Spinal cord (tissue), 9 donors: ENCODE measurements at regions not wholly inside any gene's neighbourhood (a gene's known extent, or its start where the extent isn't known, plus 50 kb on each side); places are given as distances from the start of the nearest gene placed in this dataset.

Experiments used
- DNase-seq, 6 donors: peaks; one replicate each; pipeline versions ENCODE4 v3.0.0 to v3.0.0-alpha.2; 2013 to 2015; ENCODE audit warnings: low spot score in 6 of 6, low read depth in 4 of 6
- H3K27ac ChIP-seq: one replicate; pipeline ENCODE4 v1.5.1; 2013; ENCODE audit warnings: low read depth, low read length, control low read depth
- H3K27me3 ChIP-seq: one replicate; pipeline ENCODE4 v1.6.1; 2013; ENCODE audit warnings: low read length; ENCODE audit not compliant: control insufficient read depth, insufficient read depth
- H3K36me3 ChIP-seq: one replicate; pipeline ENCODE4 v1.6.1; 2013; ENCODE audit warnings: low read length; ENCODE audit not compliant: control insufficient read depth, insufficient read depth
- H3K4me1 ChIP-seq: one replicate; pipeline ENCODE4 v1.6.1; 2013; ENCODE audit warnings: low read length; ENCODE audit not compliant: control insufficient read depth, insufficient read depth
- H3K4me3 ChIP-seq: one replicate; pipeline ENCODE4 v1.5.1; 2013; ENCODE audit warnings: low read depth, low read length, control low read depth
- H3K9me3 ChIP-seq: one replicate; pipeline ENCODE4 v1.6.1; 2013; ENCODE audit warnings: low read length; ENCODE audit not compliant: control insufficient read depth, insufficient read depth
- WGBS: methylation state at CpG from one replicate; pipeline ENCODE4 v1.1.5; 2013; ENCODE audit warnings: missing lambda C conversion rate; ENCODE audit not compliant: insufficient coverage; 5-methylcytosine and 5-hydroxymethylcytosine counted together
- donor health status: healthy.

- H3K4me1 ChIP-seq = no peaks in the 10 kb centered on the region
- H3K27me3 ChIP-seq = no peaks in the 10 kb centered on the region
- no peak overlapping the region for H3K27ac ChIP-seq
- H3K36me3 ChIP-seq = no peaks in the 10 kb centered on the region
- DNase-seq = no peak
- H3K4me3 ChIP-seq = no peak overlapping the region
- H3K9me3 ChIP-seq = no peaks in the 10 kb centered on the region
- WGBS = no CpG with 5 or more reads among the region's 2 CpGs
Observed at GRCh38 chr5:116834796-116835515, 260.3 kb upstream of the SEMA6A start.

- no peak overlapping the region for H3K27ac ChIP-seq
- no peaks in the 10 kb centered on the region for H3K9me3 ChIP-seq
- no peak for DNase-seq
- no peak overlapping the region for H3K4me3 ChIP-seq
- no peaks in the 10 kb centered on the region for H3K27me3 ChIP-seq
- H3K36me3 ChIP-seq = no peaks in the 10 kb centered on the region
- 88% methylated on average over 3 of the region's 4 CpGs for WGBS
- no peaks in the 10 kb centered on the region for H3K4me1 ChIP-seq
Observed at GRCh38 chr5:116830079-116830478, 255.5 kb upstream of the SEMA6A start.

GRCh38 chr5:116827078-116827477 is 252.5 kb upstream of the SEMA6A start:
- H3K36me3 ChIP-seq = no peaks in the 10 kb centered on the region
- H3K27ac ChIP-seq = no peak overlapping the region
- no peak overlapping the region for H3K4me3 ChIP-seq
- no peaks in the 10 kb centered on the region for H3K9me3 ChIP-seq
- no peaks in the 10 kb centered on the region for H3K4me1 ChIP-seq
- no peaks in the 10 kb centered on the region for H3K27me3 ChIP-seq
- DNase-seq = no peak

- Histone ChIP-seq H3K4me1 (no peaks in the 10 kb centered on the region), H3K4me3 (no peak overlapping the region), H3K36me3 (no peaks in the 10 kb centered on the region), H3K9me3 (no peaks in the 10 kb centered on the region), H3K27ac (no peak overlapping the region), H3K27me3 (no peaks in the 10 kb centered on the region)
- DNase-seq = no peak
- no CpG with 5 or more reads among the region's 1 CpG for WGBS
Observed at GRCh38 chr5:116825486-116825885, 250.9 kb upstream of the SEMA6A start.

- Histone ChIP-seq H3K4me3 (no peak overlapping the region), H3K36me3 (no peaks in the 10 kb centered on the region), H3K27me3 (no peaks in the 10 kb centered on the region), H3K27ac (no peak overlapping the region), H3K9me3 (no peaks in the 10 kb centered on the region), H3K4me1 (no peaks in the 10 kb centered on the region)
- WGBS = no CpG with 5 or more reads among the region's 3 CpGs
- DNase-seq = no peak
Observed at GRCh38 chr5:116824751-116825438, 250.3 kb upstream of the SEMA6A start.

GRCh38 chr5:116814626-116815385 is 240.2 kb upstream of the SEMA6A start:
- Histone ChIP-seq H3K27me3 (no peaks in the 10 kb centered on the region), H3K27ac (no peak overlapping the region), H3K4me3 (no peak overlapping the region), H3K4me1 (peaks cover 7% of the 10 kb centered on the region), H3K36me3 (no peaks in the 10 kb centered on the region), H3K9me3 (peaks cover 5% of the 10 kb centered on the region)
- 83% methylated on average over 2 of the region's 10 CpGs for WGBS
- DNase-seq = peak in 3 of 6 donors; percentile 17 to 75 (median 63)

GRCh38 chr5:116813906-116814305 is 239.3 kb upstream of the SEMA6A start:
- Histone ChIP-seq H3K27me3 (no peaks in the 10 kb centered on the region), H3K4me1 (peaks cover 7% of the 10 kb centered on the region), H3K4me3 (no peak overlapping the region), H3K9me3 (peaks cover 5% of the 10 kb centered on the region), H3K36me3 (no peaks in the 10 kb centered on the region), H3K27ac (no peak overlapping the region)
- DNase-seq = no peak
- no CpG with 5 or more reads among the region's 2 CpGs for WGBS

GRCh38 chr5:116813356-116813755 is 238.7 kb upstream of the SEMA6A start:
- no peak overlapping the region for H3K4me3 ChIP-seq
- peaks cover 7% of the 10 kb centered on the region for H3K4me1 ChIP-seq
- DNase-seq = no peak
- no peaks in the 10 kb centered on the region for H3K27me3 ChIP-seq
- H3K27ac ChIP-seq = no peak overlapping the region
- no CpG with 5 or more reads among the region's 2 CpGs for WGBS
- peaks cover 5% of the 10 kb centered on the region for H3K9me3 ChIP-seq
- H3K36me3 ChIP-seq = no peaks in the 10 kb centered on the region

- Histone ChIP-seq H3K4me3 (no peak overlapping the region), H3K4me1 (no peaks in the 10 kb centered on the region), H3K27ac (no peak overlapping the region), H3K27me3 (no peaks in the 10 kb centered on the region), H3K36me3 (no peaks in the 10 kb centered on the region), H3K9me3 (peaks cover 5% of the 10 kb centered on the region)
- WGBS = no CpG with 5 or more reads among the region's 2 CpGs
- no peak for DNase-seq
Observed at GRCh38 chr5:116810951-116811350, 236.3 kb upstream of the SEMA6A start.
